Heart right ventricle (tissue), 16 donors: ENCODE measurements at regions not wholly inside any gene's neighbourhood (a gene's known extent, or its start where the extent isn't known, plus 50 kb on each side); places are given as distances from the start of the nearest gene placed in this dataset.

Source experiments
- ATAC-seq, 8 donors: fragments of 200-7000 bp; cut with Tn5 transposase; one replicate each; pipeline ENCODE4 v1.9.1; 2020; ENCODE audit warnings: mild to moderate bottlenecking in 8 of 8, moderate library complexity in 8 of 8, moderate number of reproducible peaks in 1 of 8
- DNase-seq, 2 donors: peaks; one replicate each; pipeline ENCODE4 v3.0.0-alpha.2; 2020
- H3K27ac ChIP-seq, 10 donors: fragments of 200-600 bp; sonication (generic) in 2 of 10; one replicate each; pipeline versions ENCODE4 v1.5.0 to v1.8.0; 2020 to 2022; ENCODE audit warnings: mild to moderate bottlenecking in 3 of 10
- H3K27me3 ChIP-seq, 7 donors: fragments of 200-600 bp; one replicate each; pipeline ENCODE4 v1.8.0; 2021 to 2022; ENCODE audit warnings: mild to moderate bottlenecking in 2 of 7
- H3K36me3 ChIP-seq, 9 donors: fragments of 200-600 bp; sonication (generic) in 1 of 9; one replicate each; pipeline versions ENCODE4 v1.5.0 to v1.8.0; 2020 to 2022; ENCODE audit warnings: mild to moderate bottlenecking in 2 of 9
- H3K4me1 ChIP-seq, 9 donors: fragments of 200-600 bp; sonication (generic) in 1 of 9; one replicate each; pipeline versions ENCODE4 v1.5.0 to v1.8.0; 2020 to 2022; ENCODE audit warnings: mild to moderate bottlenecking in 4 of 9
- H3K4me3 ChIP-seq, 10 donors: fragments of 200-600 bp; sonication (generic) in 2 of 10; one replicate each; pipeline versions ENCODE4 v1.5.0 to v1.8.0; 2020 to 2022; ENCODE audit warnings: mild to moderate bottlenecking in 7 of 10, moderate library complexity in 2 of 10
- H3K9me3 ChIP-seq, 11 donors: fragments of 200-600 bp in 10 of 11; sonication (generic) in 2 of 11; one replicate each; pipeline versions ENCODE4 v1.5.0 to v1.8.0; 2013 to 2022; ENCODE audit warnings: mild to moderate bottlenecking in 2 of 11, control low read depth in 1 of 11, moderate library complexity in 1 of 11
- CTCF ChIP-seq, 9 donors: fragments of 200-600 bp; sonication (generic) in 2 of 9; IDR thresholded peaks; one replicate each; pipeline versions ENCODE4 v1.5.0 to v1.8.0; 2021 to 2022; ENCODE audit warnings: antibody characterized with exemption in 9 of 9, mild to moderate bottlenecking in 5 of 9, moderate library complexity in 1 of 9
- WGBS, 2 donors: extraction: QIAGEN DNeasy Blood & Tissue Kit; methylation state at CpG; one replicate each; pipeline ENCODE4 v1.1.7; 2013; ENCODE audit warnings: inconsistent platforms in 1 of 2; 5-methylcytosine and 5-hydroxymethylcytosine counted together
- intact Hi-C, 10 donors: fragments of 100-400 bp; cut with DNase I; formaldehyde crosslinking; loops; one replicate each; pipeline versions ENCODE4 v1.11.1 to v1.14.2; 2022
- donor health status: Arrhythmogenic right ventricular cardiomyopathy.
- donor health status: ischemic (EF 13 %, LVEDD 7.1; RV severe dilation, severe dysfunction).
- donor health status: healthy with polysubstance abuse.
- donor health status: DM: no; HTN: yes; CAD: no.
- donor health status: DM: no; HTN: no; CAD: no.
- donor health status: ischemic (EF 25% LVEDD 6.9; RV normal size, moderate dysfunction).
- donor health status: ischemic (EF 25% LVEDD 5.7; RV mildly dilated, moderate dysfunction).
- donor health status: healthy.
- donor health status: DM: yes; HTN: yes; CAD: no.
- donor health status: Ischemic cardiomyopathy.
- donor health status: ischemic (EF 35%, LVEDD 5.7; RV mildly dilated, moderate dysfunction).
- donor health status: nonischemic (EF 11% LVEDD 7.7; RV severe dilation, severe dysfunction).
- donor health status: DM: yes; HTN: yes; CAD: no.
- donor health status: PGD.
- donor health status: ischemic (EF 29% LVEDD 5.4; RV normal size, mild dysfunction).
- donor health status: nonischemic (EF 23%, LVEDD 6.1; RV moderate dilation, normal function).

GRCh38 chr6:165941249-165941775 lies 226.3 kb downstream of the TBXT start:
- Histone ChIP-seq H3K9me3 (peaks cover 0 to 8% (median 0%) of the 10 kb centered on the region in 11 donors), H3K27me3 (peaks cover 0 to under 1% (median 0%) of the 10 kb centered on the region in 7 donors), H3K4me1 (no peaks in the 10 kb centered on the region), H3K4me3 (no peak overlapping the region), H3K27ac (no peak overlapping the region), H3K36me3 (no peaks in the 10 kb centered on the region)
- WGBS, 2 donors = 83 to 88% methylated on average over 5 of the region's 5 CpGs
- ATAC-seq = no peak
- no peak for DNase-seq
- TF ChIP-seq CTCF (IDR thresholded peaks at IDR 0.05) = no peak
- intact Hi-C loops = no loop called here

- WGBS, 2 donors = 81 to 84% methylated on average over 26 of the region's 26 CpGs
- DNase-seq = no peak
Observed at GRCh38 chr6:165940366-165940765, 227.3 kb downstream of the TBXT start.

GRCh38 chr6:165939601-165940290 lies 227.9 kb downstream of the TBXT start:
- Histone ChIP-seq H3K36me3 (no peaks in the 10 kb centered on the region), H3K9me3 (peaks cover 0 to 8% (median 0%) of the 10 kb centered on the region in 11 donors), H3K27ac (no peak overlapping the region), H3K4me1 (no peaks in the 10 kb centered on the region), H3K4me3 (no peak overlapping the region), H3K27me3 (peaks cover 0 to 8% (median 0%) of the 10 kb centered on the region in 7 donors)
- 83 to 89% methylated on average over 10 of the region's 10 CpGs for WGBS, 2 donors
- no peak for TF ChIP-seq CTCF (IDR thresholded peaks at IDR 0.05)
- ATAC-seq = no peak
- DNase-seq = no peak
- intact Hi-C loops = no loop called here

More at GRCh38 chr6:165940366-165940765, 227.3 kb downstream of the TBXT start:
- TF ChIP-seq CTCF (IDR thresholded peaks at IDR 0.05) = no peak
- Histone ChIP-seq H3K4me3 (no peak overlapping the region), H3K4me1 (no peaks in the 10 kb centered on the region), H3K36me3 (no peaks in the 10 kb centered on the region), H3K27ac (no peak overlapping the region), H3K27me3 (peaks cover 0 to 8% (median 0%) of the 10 kb centered on the region in 7 donors), H3K9me3 (peaks cover 0 to 8% (median 0%) of the 10 kb centered on the region in 11 donors)
- intact Hi-C loops = no loop called here
- ATAC-seq = no peak

- H3K4me1 ChIP-seq = no peaks in the 10 kb centered on the region
- WGBS, 2 donors = 82 to 85% methylated on average over 5 of the region's 5 CpGs
Observed at GRCh38 chr6:165939047-165939446, 228.6 kb downstream of the TBXT start.

More at GRCh38 chr6:165939047-165939446, 228.6 kb downstream of the TBXT start:
- intact Hi-C loops = no loop called here
- Histone ChIP-seq H3K4me3 (no peak overlapping the region), H3K36me3 (no peaks in the 10 kb centered on the region), H3K27me3 (peaks cover 0 to 8% (median 0%) of the 10 kb centered on the region in 7 donors), H3K9me3 (peaks cover 0 to 8% (median 0%) of the 10 kb centered on the region in 11 donors), H3K27ac (no peak overlapping the region)
- DNase-seq = no peak
- ATAC-seq = no peak
- TF ChIP-seq CTCF (IDR thresholded peaks at IDR 0.05) = no peak
